ENCODE measurements at regions not wholly inside any gene's neighbourhood (a gene's known extent, or its start where the extent isn't known, plus 50 kb on each side); places are given as distances from the start of the nearest gene placed in this dataset.

DNA sequence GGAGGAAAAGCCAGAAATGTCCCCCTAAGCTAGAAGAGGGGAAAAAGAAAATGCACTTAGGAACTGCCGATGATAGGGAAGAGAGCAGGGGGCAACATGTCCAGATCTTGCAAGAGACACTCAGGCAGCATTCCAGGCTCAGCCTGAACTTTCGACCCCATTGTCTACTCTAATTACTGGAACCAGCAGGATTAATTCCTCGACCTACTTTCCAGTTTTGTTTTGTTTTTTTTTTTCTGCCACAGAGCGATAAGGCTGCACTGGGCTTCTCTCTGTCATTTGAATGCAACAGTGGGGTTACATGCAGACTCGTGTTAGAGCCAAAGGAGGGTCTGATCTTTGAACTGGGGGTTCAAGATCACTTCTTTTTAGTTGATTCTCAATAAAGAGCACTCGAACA, 68.7 kb upstream of the MED13L start:
- TF ChIP-seq POLR2AphosphoS5 (IDR thresholded peaks at IDR 0.05; ENCODE audit: low read depth, low read length) (0 out of 2 replicates have a peak, but pooled peaks have one; percentile 26), REST (IDR thresholded peaks at IDR 0.05; ENCODE audit: insufficient read depth in 1 of 2, low read depth in 2 of 2, low read length in 2 of 2) (peak in 1 of 2 experiments; percentile 67; a peak in 1 of 4 replicates), TAF1 (IDR thresholded peaks at IDR 0.05; ENCODE audit: borderline replicate concordance, insufficient read depth, low read length) (no peak), SIN3A (IDR thresholded peaks at IDR 0.05; ENCODE audit: borderline replicate concordance, insufficient read depth, low read length) (no peak)

Measured in PFSK-1 (cell line).